Trophoblast cell (in vitro differentiated cells and primary cell): ENCODE measurements at regions not wholly inside any gene's neighbourhood (a gene's known extent, or its start where the extent isn't known, plus 50 kb on each side); places are given as distances from the start of the nearest gene placed in this dataset.

Experiments
- DNase-seq, 2 donors: peaks; one replicate each; pipeline ENCODE4 v3.0.0-alpha.2; 2016
- H2AFZ ChIP-seq: 2 replicates; pipeline ENCODE4 v1.6.1; 2013; ENCODE audit warnings: low read length, moderate library complexity, mild to moderate bottlenecking; ENCODE audit not compliant: insufficient read depth, poor library complexity
- H2AK5ac ChIP-seq: 2 replicates; pipeline ENCODE4 v1.6.1; 2013; ENCODE audit warnings: mild to moderate bottlenecking, low read length
- H2BK120ac ChIP-seq: 2 replicates; pipeline ENCODE4 v1.6.1; 2013; ENCODE audit warnings: low read length, mild to moderate bottlenecking, moderate library complexity; ENCODE audit not compliant: insufficient read depth, poor library complexity
- H2BK12ac ChIP-seq: 2 replicates; pipeline ENCODE4 v1.6.1; 2013; ENCODE audit warnings: mild to moderate bottlenecking, low read length, moderate library complexity
- H2BK5ac ChIP-seq: 2 replicates; pipeline ENCODE4 v1.6.1; 2013; ENCODE audit warnings: low read length, low read depth, moderate library complexity, mild to moderate bottlenecking; ENCODE audit not compliant: poor library complexity
- H3K14ac ChIP-seq: 2 replicates; pipeline ENCODE4 v1.6.1; 2013; ENCODE audit warnings: mild to moderate bottlenecking, low read length
- H3K18ac ChIP-seq: 2 replicates; pipeline ENCODE4 v1.6.1; 2013; ENCODE audit warnings: mild to moderate bottlenecking, low read length
- H3K23ac ChIP-seq: 2 replicates; pipeline ENCODE4 v1.6.1; 2013; ENCODE audit warnings: low read length
- H3K27ac ChIP-seq: 2 replicates; pipeline ENCODE4 v1.5.1; 2013; ENCODE audit warnings: low read depth, mild to moderate bottlenecking, inconsistent platforms, low read length, moderate library complexity
- H3K27me3 ChIP-seq: 2 replicates; pipeline ENCODE4 v1.6.1; 2013; ENCODE audit warnings: inconsistent platforms, mild to moderate bottlenecking, low read length, moderate library complexity; ENCODE audit not compliant: insufficient read depth
- H3K36me3 ChIP-seq, 2 experiments: 1 replicate in 1 of 2; 2 replicates in 1 of 2; pipeline ENCODE4 v1.6.1; 2013; ENCODE audit warnings: low read length in 2 of 2, mild to moderate bottlenecking in 2 of 2, moderate library complexity in 1 of 2; ENCODE audit not compliant: insufficient read depth in 2 of 2, control insufficient read depth in 1 of 2
- H3K4ac ChIP-seq: 2 replicates; pipeline ENCODE4 v1.6.1; 2013; ENCODE audit warnings: low read depth, mild to moderate bottlenecking, low read length, moderate library complexity
- H3K4me1 ChIP-seq, 2 experiments: 1 replicate in 1 of 2; 2 replicates in 1 of 2; pipeline ENCODE4 v1.6.1; 2013; ENCODE audit warnings: low read length in 2 of 2, mild to moderate bottlenecking in 2 of 2, moderate library complexity in 1 of 2; ENCODE audit not compliant: insufficient read depth in 2 of 2, control insufficient read depth in 1 of 2
- H3K4me2 ChIP-seq: 2 replicates; pipeline ENCODE4 v1.6.1; 2013; ENCODE audit warnings: inconsistent platforms, mild to moderate bottlenecking, low read length, moderate library complexity
- H3K4me3 ChIP-seq: 2 replicates; pipeline ENCODE4 v1.5.1; 2013; ENCODE audit warnings: mild to moderate bottlenecking, low read depth, low read length, inconsistent platforms
- H3K79me1 ChIP-seq: one replicate; pipeline ENCODE4 v1.6.1; 2013; ENCODE audit warnings: low read length
- H3K79me2 ChIP-seq: 2 replicates; pipeline ENCODE4 v1.6.1; 2013; ENCODE audit warnings: low read length, mild to moderate bottlenecking; ENCODE audit not compliant: control insufficient read depth, insufficient read depth, poor library complexity
- H3K9ac ChIP-seq: 2 replicates; pipeline ENCODE4 v1.6.1; 2013; ENCODE audit warnings: mild to moderate bottlenecking, low read length
- H3K9me3 ChIP-seq: 2 replicates; pipeline ENCODE4 v1.6.1; 2013; ENCODE audit warnings: low read depth, mild to moderate bottlenecking, control low read depth, inconsistent platforms, low read length; ENCODE audit not compliant: insufficient read depth
- H4K12ac ChIP-seq: 2 replicates; pipeline ENCODE4 v1.6.1; 2013; ENCODE audit warnings: low read depth, mild to moderate bottlenecking, low read length, moderate library complexity
- H4K8ac ChIP-seq: 2 replicates; pipeline ENCODE4 v1.6.1; 2013; ENCODE audit warnings: low read depth, mild to moderate bottlenecking, low read length, moderate library complexity
- H4K91ac ChIP-seq: one replicate; pipeline ENCODE4 v1.6.1; 2013; ENCODE audit warnings: low read depth, mild to moderate bottlenecking, low read length, moderate library complexity
- WGBS: extraction: QIAGEN DNeasy Blood & Tissue Kit; methylation state at CpG from one replicate; pipeline ENCODE4 v1.1.7; 2013; ENCODE audit warnings: missing lambda C conversion rate; ENCODE audit not compliant: insufficient read length, insufficient coverage; ENCODE audit errors: extremely low coverage; 5-methylcytosine and 5-hydroxymethylcytosine counted together

DNA sequence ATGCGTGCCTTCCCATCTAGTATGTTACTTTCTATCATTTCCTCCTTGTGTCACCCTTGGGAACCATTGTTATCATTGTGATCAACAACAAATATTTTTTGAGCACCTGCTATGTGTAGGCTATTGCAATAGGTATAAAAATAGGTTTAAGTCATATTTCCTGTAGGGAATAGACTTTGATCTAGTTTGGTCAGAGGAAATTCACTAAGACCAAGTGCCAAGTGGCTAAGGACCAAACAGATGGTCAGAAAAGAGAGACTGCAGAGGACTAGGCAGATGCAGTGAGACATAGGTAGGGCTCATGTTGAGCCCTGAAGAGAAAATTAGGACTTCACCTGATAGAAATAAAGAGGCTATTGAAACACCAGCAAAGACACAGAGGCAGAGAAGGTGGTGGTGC is 430.0 kb upstream of the ADAMTSL1 start:
- H3K18ac ChIP-seq, result no peak overlapping the region
- H4K8ac ChIP-seq, result no peak overlapping the region
- no peak overlapping the region for H2AK5ac ChIP-seq
- no peak overlapping the region for H3K27ac ChIP-seq
- no peak overlapping the region for H3K9ac ChIP-seq
- H3K14ac ChIP-seq, result no peak overlapping the region
- no CpG with 5 or more reads among the region's 1 CpG for WGBS
- no peak overlapping the region for H2BK120ac ChIP-seq
- no peak overlapping the region for H2AFZ ChIP-seq
- no peak overlapping the region for H3K4ac ChIP-seq
- H2BK12ac ChIP-seq, result no peak overlapping the region
- no peaks in the 10 kb centered on the region for H3K4me1 ChIP-seq
- no peak overlapping the region for H3K4me2 ChIP-seq
- H3K79me1 ChIP-seq, result no peaks in the 10 kb centered on the region
- no peak overlapping the region for H4K12ac ChIP-seq
- no peak overlapping the region for H4K91ac ChIP-seq
- H3K4me3 ChIP-seq, result no peak overlapping the region
- H3K36me3 ChIP-seq, result no peaks in the 10 kb centered on the region
- no peaks in the 10 kb centered on the region for H3K27me3 ChIP-seq
- H3K79me2 ChIP-seq, result no peaks in the 10 kb centered on the region
- no peaks in the 10 kb centered on the region for H3K9me3 ChIP-seq
- H3K23ac ChIP-seq, result no peak overlapping the region
- H2BK5ac ChIP-seq, result no peak overlapping the region
- DNase-seq, result no peak

DNA sequence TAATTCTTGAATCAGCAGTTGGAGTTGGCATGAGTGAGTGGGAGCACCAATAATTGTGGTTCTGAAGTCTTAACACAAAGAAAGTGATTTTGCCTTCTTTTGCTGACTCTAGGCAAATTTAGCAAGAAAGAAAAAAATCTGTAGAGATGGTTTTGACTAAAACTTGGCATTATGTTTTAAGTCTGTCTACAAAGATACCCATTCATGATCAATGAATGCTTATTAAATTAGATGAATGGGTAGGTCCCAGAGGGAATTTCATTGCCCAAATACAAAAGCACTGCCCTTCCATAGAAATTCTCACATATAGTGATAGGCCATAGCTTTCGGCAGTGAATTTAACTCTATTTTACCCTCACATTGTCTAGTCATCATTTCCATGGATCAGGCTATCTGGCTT is 428.6 kb upstream of the ADAMTSL1 start:
- Histone ChIP-seq H3K18ac (no peak overlapping the region), H3K23ac (no peak overlapping the region), H2BK5ac (no peak overlapping the region), H3K14ac (no peak overlapping the region), H3K79me1 (no peaks in the 10 kb centered on the region), H2AK5ac (no peak overlapping the region), H3K79me2 (no peaks in the 10 kb centered on the region), H2BK120ac (no peak overlapping the region), H3K4me1 (no peaks in the 10 kb centered on the region), H2BK12ac (no peak overlapping the region), H3K4ac (no peak overlapping the region), H3K9me3 (no peaks in the 10 kb centered on the region), H4K8ac (no peak overlapping the region), H3K36me3 (no peaks in the 10 kb centered on the region), H3K27me3 (no peaks in the 10 kb centered on the region), H4K12ac (no peak overlapping the region), H4K91ac (no peak overlapping the region), H3K27ac (no peak overlapping the region), H3K4me3 (no peak overlapping the region), H3K9ac (no peak overlapping the region), H3K4me2 (no peak overlapping the region), H2AFZ (no peak overlapping the region)
- DNase-seq, result no peak
- WGBS, result no CpG with 5 or more reads among the region's 1 CpG

DNA sequence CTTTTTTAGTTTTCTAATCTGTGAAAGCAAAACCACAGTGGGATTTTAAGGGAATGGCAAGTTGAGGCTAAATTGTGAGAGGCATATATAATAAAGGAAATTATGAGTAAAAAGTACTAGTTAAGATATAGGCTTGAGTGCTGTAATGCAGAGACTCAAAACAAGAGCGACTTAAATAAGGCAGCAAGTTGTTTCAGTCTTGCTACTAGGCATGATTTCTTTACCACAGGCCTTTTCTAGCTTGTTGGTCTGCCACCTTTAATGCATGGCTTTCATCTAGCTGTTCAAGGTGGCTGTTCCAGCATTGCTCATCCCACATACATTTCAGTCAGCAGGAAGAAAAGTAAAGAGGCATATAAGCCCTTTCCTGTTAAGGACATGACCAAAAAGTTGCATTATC is 427.9 kb upstream of the ADAMTSL1 start:
- H3K9ac ChIP-seq, result no peak overlapping the region
- no peak overlapping the region for H2AFZ ChIP-seq
- H2BK120ac ChIP-seq, result no peak overlapping the region
- H4K91ac ChIP-seq, result no peak overlapping the region
- no CpG with 5 or more reads among the region's 1 CpG for WGBS
- no peaks in the 10 kb centered on the region for H3K79me1 ChIP-seq
- no peaks in the 10 kb centered on the region for H3K4me1 ChIP-seq
- H3K4me2 ChIP-seq, result no peak overlapping the region
- H3K18ac ChIP-seq, result no peak overlapping the region
- no peak overlapping the region for H2AK5ac ChIP-seq
- H3K9me3 ChIP-seq, result no peaks in the 10 kb centered on the region
- H3K27ac ChIP-seq, result no peak overlapping the region
- no peak overlapping the region for H2BK5ac ChIP-seq
- H3K23ac ChIP-seq, result no peak overlapping the region
- no peak for DNase-seq
- no peak overlapping the region for H3K14ac ChIP-seq
- no peak overlapping the region for H4K12ac ChIP-seq
- H3K4ac ChIP-seq, result no peak overlapping the region
- H3K36me3 ChIP-seq, result no peaks in the 10 kb centered on the region
- no peaks in the 10 kb centered on the region for H3K27me3 ChIP-seq
- H3K79me2 ChIP-seq, result no peaks in the 10 kb centered on the region
- no peak overlapping the region for H4K8ac ChIP-seq
- no peak overlapping the region for H3K4me3 ChIP-seq
- no peak overlapping the region for H2BK12ac ChIP-seq

DNA sequence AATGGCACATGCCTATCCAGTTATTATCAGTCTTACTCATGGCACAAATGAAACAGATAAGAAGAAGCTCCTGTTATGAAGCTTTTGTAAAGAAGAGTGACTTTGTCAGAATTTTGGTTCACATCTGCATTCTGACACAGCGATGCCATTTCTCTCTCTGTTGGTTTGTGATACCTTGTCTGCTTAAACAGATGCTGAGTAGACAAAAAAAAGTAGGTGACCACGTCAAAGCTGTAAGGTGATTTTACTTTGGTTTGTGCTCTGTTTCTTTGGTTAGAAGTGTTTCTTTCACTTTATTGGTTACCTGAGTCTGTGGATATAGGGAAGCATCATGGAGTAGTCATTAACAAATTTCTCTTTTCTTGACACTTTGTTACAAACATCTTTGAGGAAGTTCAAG is 422.3 kb upstream of the ADAMTSL1 start:
- Histone ChIP-seq H3K9me3 (no peaks in the 10 kb centered on the region), H4K8ac (no peak overlapping the region), H3K79me1 (no peaks in the 10 kb centered on the region), H3K36me3 (no peaks in the 10 kb centered on the region), H3K9ac (no peak overlapping the region), H2BK12ac (no peak overlapping the region), H3K18ac (no peak overlapping the region), H4K12ac (no peak overlapping the region), H3K4ac (no peak overlapping the region), H2AK5ac (no peak overlapping the region), H2BK5ac (no peak overlapping the region), H3K14ac (no peak overlapping the region), H3K4me2 (no peak overlapping the region), H2BK120ac (no peak overlapping the region), H3K23ac (no peak overlapping the region), H3K4me1 (peaks cover 0 to 3% of the 10 kb centered on the region in 2 experiments), H3K27ac (no peak overlapping the region), H3K27me3 (no peaks in the 10 kb centered on the region), H3K4me3 (no peak overlapping the region), H2AFZ (no peak overlapping the region), H4K91ac (no peak overlapping the region), H3K79me2 (no peaks in the 10 kb centered on the region)
- no peak for DNase-seq
- WGBS, result no CpG with 5 or more reads among the region's 2 CpGs

DNA sequence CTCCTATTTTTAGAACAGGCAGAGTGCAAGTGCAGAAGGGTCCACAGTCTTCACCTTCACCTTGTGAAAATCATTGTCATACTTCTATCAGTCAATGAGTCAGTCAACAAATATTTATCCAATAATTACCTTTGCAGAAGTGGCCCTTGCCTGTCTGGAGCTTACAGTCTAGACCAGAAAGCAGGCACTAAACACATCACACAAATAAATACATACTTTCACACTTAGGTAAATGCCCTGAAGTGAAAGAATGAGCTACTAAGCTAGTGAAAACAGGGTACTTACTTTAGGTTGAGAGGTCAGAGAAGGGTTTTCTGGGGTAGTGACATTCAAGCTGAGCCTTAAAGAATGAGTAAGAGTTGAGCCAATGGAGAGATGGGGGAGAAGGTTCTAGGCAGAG is 421.9 kb upstream of the ADAMTSL1 start:
- H4K12ac ChIP-seq, result no peak overlapping the region
- H2AFZ ChIP-seq, result no peak overlapping the region
- no peaks in the 10 kb centered on the region for H3K79me2 ChIP-seq
- H3K27me3 ChIP-seq, result no peaks in the 10 kb centered on the region
- H3K18ac ChIP-seq, result no peak overlapping the region
- H3K36me3 ChIP-seq, result no peaks in the 10 kb centered on the region
- no peak overlapping the region for H2AK5ac ChIP-seq
- no peak overlapping the region for H3K27ac ChIP-seq
- no peak overlapping the region for H3K4me3 ChIP-seq
- no peak overlapping the region for H3K4ac ChIP-seq
- H3K14ac ChIP-seq, result no peak overlapping the region
- peaks cover 0 to 3% of the 10 kb centered on the region in 2 experiments for H3K4me1 ChIP-seq
- H2BK12ac ChIP-seq, result no peak overlapping the region
- H4K8ac ChIP-seq, result no peak overlapping the region
- DNase-seq, result no peak
- no peak overlapping the region for H2BK120ac ChIP-seq
- no peaks in the 10 kb centered on the region for H3K79me1 ChIP-seq
- H2BK5ac ChIP-seq, result no peak overlapping the region
- H3K23ac ChIP-seq, result no peak overlapping the region
- H4K91ac ChIP-seq, result no peak overlapping the region
- no peaks in the 10 kb centered on the region for H3K9me3 ChIP-seq
- no peak overlapping the region for H3K9ac ChIP-seq
- H3K4me2 ChIP-seq, result no peak overlapping the region
